Coronary artery (tissue), 2 donors: ENCODE measurements at regions not wholly inside any gene's neighbourhood (a gene's known extent, or its start where the extent isn't known, plus 50 kb on each side); places are given as distances from the start of the nearest gene placed in this dataset.
"Not testable (repeated sequence)": the region's sequence is repeated elsewhere in the genome, so short reads cannot be mapped to it uniquely, and the experiment has no call there.

Experiments used
- DNase-seq: peaks from one replicate; pipeline ENCODE4 v3.0.0-alpha.2; 2017; ENCODE audit warnings: low spot score
- H3K27ac ChIP-seq, 2 donors: fragments of 200-600 bp; sonication (generic); one replicate each; pipeline ENCODE4 v1.5.1; 2016 to 2019
- H3K4me3 ChIP-seq: fragments of 200-600 bp; sonication (generic); 2 replicates; pipeline ENCODE4 v1.5.1; 2016; ENCODE audit warnings: mild to moderate bottlenecking, moderate library complexity
- CTCF ChIP-seq: fragments of 200-600 bp; sonication (generic); IDR thresholded peaks from one replicate; pipeline ENCODE4 v1.5.1; 2019; ENCODE audit warnings: antibody characterized with exemption

- no peak for DNase-seq
- no peak for TF ChIP-seq CTCF
- H3K4me3 ChIP-seq, result no peak overlapping the region
- H3K27ac ChIP-seq, result no peak overlapping the region
These were observed 130.0 kb upstream of the ARG1 start for GRCh38 chr6:131443014-131443413.

GRCh38 chr6:131443514-131443913 is 129.5 kb upstream of the ARG1 start:
- Histone ChIP-seq H3K27ac (no peak overlapping the region), H3K4me3 (no peak overlapping the region)
- no peak for DNase-seq
- TF ChIP-seq CTCF, result no peak

GRCh38 chr6:131445356-131445755 is 127.7 kb upstream of the ARG1 start:
- not testable (repeated sequence) for H3K27ac ChIP-seq, DNase-seq, H3K4me3 ChIP-seq

- H3K4me3 ChIP-seq, result no peak overlapping the region
- no peak overlapping the region for H3K27ac ChIP-seq
- no peak for DNase-seq
- TF ChIP-seq CTCF, result no peak
These were observed 122.2 kb upstream of the ARG1 start for GRCh38 chr6:131450861-131451260.

GRCh38 chr6:131451321-131452144 is 121.5 kb upstream of the ARG1 start:
- TF ChIP-seq CTCF, result no peak
- DNase-seq, result no peak

GRCh38 chr6:131453803-131454202 is 119.2 kb upstream of the ARG1 start:
- no peak for DNase-seq
- H3K4me3 ChIP-seq, result no peak overlapping the region
- no peak overlapping the region for H3K27ac ChIP-seq
- TF ChIP-seq CTCF, result no peak

More at GRCh38 chr6:131451321-131452144, 121.5 kb upstream of the ARG1 start:
- H3K27ac ChIP-seq, result no peak overlapping the region
- no peak overlapping the region for H3K4me3 ChIP-seq

GRCh38 chr6:131456565-131456964 is 116.5 kb upstream of the ARG1 start:
- no peak for DNase-seq
- H3K27ac ChIP-seq, result no peak overlapping the region
- TF ChIP-seq CTCF, result no peak
- no peak overlapping the region for H3K4me3 ChIP-seq
